ENCODE measurements at regions not wholly inside any gene's neighbourhood (a gene's known extent, or its start where the extent isn't known, plus 50 kb on each side); places are given as distances from the start of the nearest gene placed in this dataset.

- no peak for TF ChIP-seq EZH2 (IDR thresholded peaks at IDR 0.05; ENCODE audit: low read length, unreplicated experiment)
- TF ChIP-seq, protein P1, sequence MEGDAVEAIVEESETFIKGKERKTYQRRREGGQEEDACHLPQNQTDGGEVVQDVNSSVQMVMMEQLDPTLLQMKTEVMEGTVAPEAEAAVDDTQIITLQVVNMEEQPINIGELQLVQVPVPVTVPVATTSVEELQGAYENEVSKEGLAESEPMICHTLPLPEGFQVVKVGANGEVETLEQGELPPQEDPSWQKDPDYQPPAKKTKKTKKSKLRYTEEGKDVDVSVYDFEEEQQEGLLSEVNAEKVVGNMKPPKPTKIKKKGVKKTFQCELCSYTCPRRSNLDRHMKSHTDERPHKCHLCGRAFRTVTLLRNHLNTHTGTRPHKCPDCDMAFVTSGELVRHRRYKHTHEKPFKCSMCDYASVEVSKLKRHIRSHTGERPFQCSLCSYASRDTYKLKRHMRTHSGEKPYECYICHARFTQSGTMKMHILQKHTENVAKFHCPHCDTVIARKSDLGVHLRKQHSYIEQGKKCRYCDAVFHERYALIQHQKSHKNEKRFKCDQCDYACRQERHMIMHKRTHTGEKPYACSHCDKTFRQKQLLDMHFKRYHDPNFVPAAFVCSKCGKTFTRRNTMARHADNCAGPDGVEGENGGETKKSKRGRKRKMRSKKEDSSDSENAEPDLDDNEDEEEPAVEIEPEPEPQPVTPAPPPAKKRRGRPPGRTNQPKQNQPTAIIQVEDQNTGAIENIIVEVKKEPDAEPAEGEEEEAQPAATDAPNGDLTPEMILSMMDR (conservative IDR thresholded peaks at IDR 0.05; ENCODE audit: low read depth, low read length): no peak
- no peak for TF ChIP-seq EZH2phosphoT487 (IDR thresholded peaks at IDR 0.05; ENCODE audit: borderline replicate concordance, low read length)
Measured at GRCh38 chr12:127570387-127570786, 696.6 kb upstream of the TMEM132C start.

Data from PC-3 (cell line).